Body of pancreas (tissue), 4 donors: ENCODE measurements at regions not wholly inside any gene's neighbourhood (a gene's known extent, or its start where the extent isn't known, plus 50 kb on each side); places are given as distances from the start of the nearest gene placed in this dataset.

Experiments used
- POLR2A ChIP-seq, 3 donors: fragments of 450-650 bp; IDR thresholded peaks; one replicate each; pipeline ENCODE4 v1.6.1; 2016; ENCODE audit warnings: antibody characterized with exemption in 3 of 3, mild to moderate bottlenecking in 2 of 3
- TF ChIP-seq, protein P1 (sequence below), 7 experiments: fragments of 450-650 bp in 4 of 7; fragments of 200-600 bp in 3 of 7; sonication (generic) in 3 of 7; IDR thresholded peaks; one replicate each; pipeline ENCODE4 v1.5.1; 2016 to 2019; ENCODE audit warnings: antibody characterized with exemption in 7 of 7

DNA sequence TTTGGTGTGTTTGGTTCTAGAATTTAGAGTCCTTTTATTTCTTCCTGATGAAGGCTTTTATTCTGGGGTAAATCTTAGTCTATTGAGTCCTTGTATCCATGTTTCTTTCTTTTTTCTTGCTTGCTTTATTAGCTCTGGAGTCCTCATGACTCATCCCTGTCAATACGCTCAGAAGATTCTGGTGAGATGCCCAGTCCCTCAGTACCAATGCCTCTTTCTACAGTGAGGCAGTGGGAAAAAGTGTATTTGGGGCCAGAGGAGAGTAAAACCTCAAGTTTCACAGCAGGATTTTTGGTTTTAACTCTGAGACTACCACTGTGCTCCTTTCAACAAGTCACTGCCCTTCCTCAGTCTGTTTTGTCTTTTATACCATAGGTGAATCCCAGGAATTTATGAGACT lies 368.0 kb downstream of the GBA3 start:
- TF ChIP-seq, protein P1, sequence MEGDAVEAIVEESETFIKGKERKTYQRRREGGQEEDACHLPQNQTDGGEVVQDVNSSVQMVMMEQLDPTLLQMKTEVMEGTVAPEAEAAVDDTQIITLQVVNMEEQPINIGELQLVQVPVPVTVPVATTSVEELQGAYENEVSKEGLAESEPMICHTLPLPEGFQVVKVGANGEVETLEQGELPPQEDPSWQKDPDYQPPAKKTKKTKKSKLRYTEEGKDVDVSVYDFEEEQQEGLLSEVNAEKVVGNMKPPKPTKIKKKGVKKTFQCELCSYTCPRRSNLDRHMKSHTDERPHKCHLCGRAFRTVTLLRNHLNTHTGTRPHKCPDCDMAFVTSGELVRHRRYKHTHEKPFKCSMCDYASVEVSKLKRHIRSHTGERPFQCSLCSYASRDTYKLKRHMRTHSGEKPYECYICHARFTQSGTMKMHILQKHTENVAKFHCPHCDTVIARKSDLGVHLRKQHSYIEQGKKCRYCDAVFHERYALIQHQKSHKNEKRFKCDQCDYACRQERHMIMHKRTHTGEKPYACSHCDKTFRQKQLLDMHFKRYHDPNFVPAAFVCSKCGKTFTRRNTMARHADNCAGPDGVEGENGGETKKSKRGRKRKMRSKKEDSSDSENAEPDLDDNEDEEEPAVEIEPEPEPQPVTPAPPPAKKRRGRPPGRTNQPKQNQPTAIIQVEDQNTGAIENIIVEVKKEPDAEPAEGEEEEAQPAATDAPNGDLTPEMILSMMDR (IDR thresholded peaks at IDR 0.05), result no peak
- TF ChIP-seq POLR2A (IDR thresholded peaks at IDR 0.05), result no peak
